GM18499 (cell line): ENCODE measurements at regions not wholly inside any gene's neighbourhood (a gene's known extent, or its start where the extent isn't known, plus 50 kb on each side); places are given as distances from the start of the nearest gene placed in this dataset.

Source experiments
- ATAC-seq: cut with Tn5 transposase; IDR thresholded peaks from one replicate; pipeline ENCODE4 v1.9.1; 2021; ENCODE audit warnings: moderate number of reproducible peaks; ENCODE audit not compliant: insufficient read depth, unreplicated experiment

GRCh38 chrX:98481636-98482035, 1597.9 kb downstream of the RPA4 start:
- no peak for ATAC-seq

GRCh38 chrX:98490670-98491069, 1607.0 kb downstream of the RPA4 start:
- ATAC-seq, result no peak

- ATAC-seq, result no peak
These were observed 1617.7 kb downstream of the RPA4 start for GRCh38 chrX:98501426-98501825.

- no peak for ATAC-seq
These were observed 1623.2 kb downstream of the RPA4 start for GRCh38 chrX:98506907-98507306.

- ATAC-seq, result no peak
These were observed 1630.3 kb downstream of the RPA4 start for GRCh38 chrX:98514032-98514431.

- no peak for ATAC-seq
These were observed 1632.4 kb downstream of the RPA4 start for GRCh38 chrX:98516120-98516519.

- ATAC-seq, result no peak
These were observed 1639.3 kb downstream of the RPA4 start for GRCh38 chrX:98523026-98523425.

- no peak for ATAC-seq
These were observed 1639.8 kb downstream of the RPA4 start for GRCh38 chrX:98523521-98523920.

- no peak for ATAC-seq
These were observed 1664.8 kb downstream of the RPA4 start for GRCh38 chrX:98548519-98548918.

- ATAC-seq, result no peak
These were observed 1685.1 kb downstream of the RPA4 start for GRCh38 chrX:98568795-98569194.

GRCh38 chrX:98605941-98606340, 1722.2 kb downstream of the RPA4 start:
- no peak for ATAC-seq

- no peak for ATAC-seq
These were observed 1724.0 kb downstream of the RPA4 start for GRCh38 chrX:98607739-98608138.

- ATAC-seq, result no peak
These were observed 1743.9 kb downstream of the RPA4 start for GRCh38 chrX:98627645-98628044.

GRCh38 chrX:98637451-98637850, 1753.7 kb downstream of the RPA4 start:
- no peak for ATAC-seq

- ATAC-seq, result no peak
These were observed 1762.6 kb downstream of the RPA4 start for GRCh38 chrX:98646351-98646750.

- no peak for ATAC-seq
These were observed 1755.5 kb downstream of the PCDH19 start for GRCh38 chrX:98654565-98654964.
